Neural cell (in vitro differentiated cells): ENCODE measurements at regions not wholly inside any gene's neighbourhood (a gene's known extent, or its start where the extent isn't known, plus 50 kb on each side); places are given as distances from the start of the nearest gene placed in this dataset.
A peak's percentile ranks its signal among the peaks of the same experiment; 100 is the strongest.

Experiments used
- H2AFZ ChIP-seq: fragments of 200-600, 300-800 bp; sonication (generic), shearing (Covaris generic); 2 replicates; pipeline ENCODE4 v1.6.0; 2014; ENCODE audit warnings: low read depth, mild to moderate bottlenecking, antibody characterized with exemption, low read length, moderate library complexity
- H3F3A ChIP-seq: fragments of 200-600 bp; shearing (Covaris generic); 2 replicates; pipeline ENCODE4 v1.6.1; 2016; ENCODE audit warnings: mild to moderate bottlenecking, moderate library complexity, mixed read lengths, antibody characterized with exemption, low read length; ENCODE audit not compliant: insufficient read depth, poor library complexity, severe bottlenecking
- H3K27ac ChIP-seq: fragments of 200-600, 300-800 bp; sonication (generic), shearing (Covaris generic); 2 replicates; pipeline ENCODE4 v1.5.1; 2014; ENCODE audit warnings: mild to moderate bottlenecking, low read length, moderate library complexity
- H3K27me3 ChIP-seq: fragments of 300-800, 200-600 bp; sonication (generic), shearing (Covaris generic); 2 replicates; pipeline ENCODE4 v1.6.0; 2014; ENCODE audit warnings: mild to moderate bottlenecking, low read depth, low read length, moderate library complexity; ENCODE audit not compliant: insufficient read depth
- H3K36me3 ChIP-seq: fragments of 300-800, 200-600 bp; sonication (generic), shearing (Covaris generic); 2 replicates; pipeline ENCODE4 v1.5.1; 2014; ENCODE audit warnings: mild to moderate bottlenecking, antibody characterized with exemption, low read length, moderate library complexity; ENCODE audit not compliant: insufficient read depth
- H3K4me2 ChIP-seq: fragments of 300-800, 200-600 bp; sonication (generic), shearing (Covaris generic); 2 replicates; pipeline ENCODE4 v1.6.0; 2014; ENCODE audit warnings: mild to moderate bottlenecking, low read length
- H3K4me3 ChIP-seq: fragments of 300-800, 200-600 bp; sonication (generic), shearing (Covaris generic); 2 replicates; pipeline ENCODE4 v1.5.1; 2014; ENCODE audit warnings: mild to moderate bottlenecking, low read length, moderate library complexity
- H3K79me2 ChIP-seq: fragments of 200-600 bp; shearing (Covaris generic); replicated peaks from 2 replicates; pipeline ENCODE4 v1.6.0; 2014; ENCODE audit warnings: mild to moderate bottlenecking, low read length, moderate library complexity; ENCODE audit not compliant: insufficient read depth
- H3K9ac ChIP-seq: fragments of 300-800, 200-600 bp; sonication (generic), shearing (Covaris generic); 2 replicates; pipeline ENCODE4 v1.6.1; 2016; ENCODE audit warnings: mild to moderate bottlenecking, low read length, mixed read lengths
- H3K9me2 ChIP-seq: fragments of 200-600 bp; shearing (Covaris generic); 2 replicates; pipeline ENCODE4 v1.6.1; 2016; ENCODE audit warnings: mild to moderate bottlenecking, low read length, mixed read lengths; ENCODE audit not compliant: insufficient read depth
- H3K9me3 ChIP-seq: fragments of 200-600, 300-800 bp; sonication (generic), shearing (Covaris generic); 2 replicates; pipeline ENCODE4 v1.6.1; 2016; ENCODE audit warnings: mild to moderate bottlenecking, mixed run types, low read length, moderate library complexity, mixed read lengths
- H4K20me1 ChIP-seq: fragments of 200-600 bp; shearing (Covaris generic); 2 replicates; pipeline ENCODE4 v1.6.1; 2016; ENCODE audit warnings: mild to moderate bottlenecking, mixed run types; ENCODE audit not compliant: insufficient read depth
- EP300 ChIP-seq: fragments of 450-650 bp; conservative IDR thresholded peaks from 2 replicates; pipeline ENCODE4 v1.6.1; 2014; ENCODE audit warnings: antibody characterized with exemption, mild to moderate bottlenecking, moderate library complexity; ENCODE audit not compliant: poor library complexity, severe bottlenecking
- EZH2 ChIP-seq: fragments of 200-600, 300-800 bp; shearing (Covaris generic), sonication (generic); IDR thresholded peaks from 2 replicates; pipeline ENCODE4 v1.6.1; 2014; ENCODE audit warnings: antibody characterized with exemption, low read length, borderline replicate concordance, mild to moderate bottlenecking; ENCODE audit not compliant: insufficient read depth, poor library complexity, severe bottlenecking
- MXI1 ChIP-seq: fragments of 450-650 bp; conservative IDR thresholded peaks from 2 replicates; pipeline ENCODE4 v1.6.1; 2014; ENCODE audit warnings: antibody characterized with exemption, mild to moderate bottlenecking; ENCODE audit not compliant: poor library complexity, severe bottlenecking
- POLR2AphosphoS5 ChIP-seq: IDR thresholded peaks from 2 replicates; pipeline ENCODE4 v1.6.1; 2012
- RAD21 ChIP-seq: fragments of 450-650 bp; conservative IDR thresholded peaks from 2 replicates; pipeline ENCODE4 v1.6.1; 2014; ENCODE audit warnings: antibody characterized with exemption, mild to moderate bottlenecking, moderate library complexity
- SMC3 ChIP-seq: fragments of 450-650 bp; conservative IDR thresholded peaks from 2 replicates; pipeline ENCODE4 v1.6.1; 2014; ENCODE audit warnings: antibody characterized with exemption, mild to moderate bottlenecking, moderate library complexity; ENCODE audit not compliant: poor library complexity
- TAF1 ChIP-seq: IDR thresholded peaks from 2 replicates; pipeline ENCODE4 v1.6.1; 2012; ENCODE audit warnings: low read depth
- TF ChIP-seq, protein P1 (sequence below): IDR thresholded peaks from 2 replicates; pipeline ENCODE4 v1.6.1; 2012; ENCODE audit warnings: borderline replicate concordance
- TF ChIP-seq, protein P2 (sequence below): fragments of 450-650 bp; IDR thresholded peaks from 2 replicates; pipeline ENCODE4 v1.5.1; 2014; ENCODE audit warnings: antibody characterized with exemption, mild to moderate bottlenecking, moderate library complexity; ENCODE audit not compliant: poor library complexity, severe bottlenecking

DNA sequence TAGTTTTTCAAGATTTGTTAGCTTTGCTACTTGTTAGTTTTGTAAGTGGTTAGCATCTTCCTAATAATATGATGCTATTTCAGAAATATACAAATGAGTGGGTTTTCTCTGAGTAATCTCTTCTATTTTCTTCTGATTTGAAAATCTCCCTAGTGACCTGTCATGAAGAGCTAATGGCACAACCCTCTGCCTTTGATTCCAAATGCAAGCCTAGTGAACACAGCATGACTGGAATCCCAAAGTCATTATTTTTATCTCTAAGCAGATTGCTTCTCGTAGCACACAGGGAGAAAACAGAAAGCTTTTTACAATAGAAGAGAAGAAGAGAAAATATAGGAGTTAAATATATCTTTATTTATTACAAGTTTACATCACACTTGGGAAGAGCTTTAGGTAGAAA is 295.5 kb downstream of the LRATD1 start:
- H4K20me1 ChIP-seq, result no peaks in the 10 kb centered on the region
- no peaks in the 10 kb centered on the region for H3K9me3 ChIP-seq
- H3K4me2 ChIP-seq, result no peak overlapping the region
- no peaks in the 10 kb centered on the region for H3K27me3 ChIP-seq
- no peak overlapping the region for H2AFZ ChIP-seq
- H3K36me3 ChIP-seq, result no peaks in the 10 kb centered on the region
- peak overlapping the region; percentile 69 for H3K27ac ChIP-seq
- H3F3A ChIP-seq, result no peaks in the 10 kb centered on the region
- H3K79me2 ChIP-seq, result no peaks in the 10 kb centered on the region
- no peak overlapping the region for H3K9ac ChIP-seq
- peak overlapping the region; percentile 13 for H3K4me3 ChIP-seq
- TF ChIP-seq, protein P1, sequence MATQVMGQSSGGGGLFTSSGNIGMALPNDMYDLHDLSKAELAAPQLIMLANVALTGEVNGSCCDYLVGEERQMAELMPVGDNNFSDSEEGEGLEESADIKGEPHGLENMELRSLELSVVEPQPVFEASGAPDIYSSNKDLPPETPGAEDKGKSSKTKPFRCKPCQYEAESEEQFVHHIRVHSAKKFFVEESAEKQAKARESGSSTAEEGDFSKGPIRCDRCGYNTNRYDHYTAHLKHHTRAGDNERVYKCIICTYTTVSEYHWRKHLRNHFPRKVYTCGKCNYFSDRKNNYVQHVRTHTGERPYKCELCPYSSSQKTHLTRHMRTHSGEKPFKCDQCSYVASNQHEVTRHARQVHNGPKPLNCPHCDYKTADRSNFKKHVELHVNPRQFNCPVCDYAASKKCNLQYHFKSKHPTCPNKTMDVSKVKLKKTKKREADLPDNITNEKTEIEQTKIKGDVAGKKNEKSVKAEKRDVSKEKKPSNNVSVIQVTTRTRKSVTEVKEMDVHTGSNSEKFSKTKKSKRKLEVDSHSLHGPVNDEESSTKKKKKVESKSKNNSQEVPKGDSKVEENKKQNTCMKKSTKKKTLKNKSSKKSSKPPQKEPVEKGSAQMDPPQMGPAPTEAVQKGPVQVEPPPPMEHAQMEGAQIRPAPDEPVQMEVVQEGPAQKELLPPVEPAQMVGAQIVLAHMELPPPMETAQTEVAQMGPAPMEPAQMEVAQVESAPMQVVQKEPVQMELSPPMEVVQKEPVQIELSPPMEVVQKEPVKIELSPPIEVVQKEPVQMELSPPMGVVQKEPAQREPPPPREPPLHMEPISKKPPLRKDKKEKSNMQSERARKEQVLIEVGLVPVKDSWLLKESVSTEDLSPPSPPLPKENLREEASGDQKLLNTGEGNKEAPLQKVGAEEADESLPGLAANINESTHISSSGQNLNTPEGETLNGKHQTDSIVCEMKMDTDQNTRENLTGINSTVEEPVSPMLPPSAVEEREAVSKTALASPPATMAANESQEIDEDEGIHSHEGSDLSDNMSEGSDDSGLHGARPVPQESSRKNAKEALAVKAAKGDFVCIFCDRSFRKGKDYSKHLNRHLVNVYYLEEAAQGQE, result no peak
- TF ChIP-seq, protein P2, sequence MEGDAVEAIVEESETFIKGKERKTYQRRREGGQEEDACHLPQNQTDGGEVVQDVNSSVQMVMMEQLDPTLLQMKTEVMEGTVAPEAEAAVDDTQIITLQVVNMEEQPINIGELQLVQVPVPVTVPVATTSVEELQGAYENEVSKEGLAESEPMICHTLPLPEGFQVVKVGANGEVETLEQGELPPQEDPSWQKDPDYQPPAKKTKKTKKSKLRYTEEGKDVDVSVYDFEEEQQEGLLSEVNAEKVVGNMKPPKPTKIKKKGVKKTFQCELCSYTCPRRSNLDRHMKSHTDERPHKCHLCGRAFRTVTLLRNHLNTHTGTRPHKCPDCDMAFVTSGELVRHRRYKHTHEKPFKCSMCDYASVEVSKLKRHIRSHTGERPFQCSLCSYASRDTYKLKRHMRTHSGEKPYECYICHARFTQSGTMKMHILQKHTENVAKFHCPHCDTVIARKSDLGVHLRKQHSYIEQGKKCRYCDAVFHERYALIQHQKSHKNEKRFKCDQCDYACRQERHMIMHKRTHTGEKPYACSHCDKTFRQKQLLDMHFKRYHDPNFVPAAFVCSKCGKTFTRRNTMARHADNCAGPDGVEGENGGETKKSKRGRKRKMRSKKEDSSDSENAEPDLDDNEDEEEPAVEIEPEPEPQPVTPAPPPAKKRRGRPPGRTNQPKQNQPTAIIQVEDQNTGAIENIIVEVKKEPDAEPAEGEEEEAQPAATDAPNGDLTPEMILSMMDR, result no peak
- no peak for TF ChIP-seq MXI1
- TF ChIP-seq RAD21, result no peak
- no peak for TF ChIP-seq EZH2
- TF ChIP-seq TAF1, result no peak
- peak; percentile 34 for TF ChIP-seq EP300
- TF ChIP-seq POLR2AphosphoS5, result peak; percentile 30
- no peak for TF ChIP-seq SMC3
- H3K9me2 ChIP-seq, result no peaks in the 10 kb centered on the region

DNA sequence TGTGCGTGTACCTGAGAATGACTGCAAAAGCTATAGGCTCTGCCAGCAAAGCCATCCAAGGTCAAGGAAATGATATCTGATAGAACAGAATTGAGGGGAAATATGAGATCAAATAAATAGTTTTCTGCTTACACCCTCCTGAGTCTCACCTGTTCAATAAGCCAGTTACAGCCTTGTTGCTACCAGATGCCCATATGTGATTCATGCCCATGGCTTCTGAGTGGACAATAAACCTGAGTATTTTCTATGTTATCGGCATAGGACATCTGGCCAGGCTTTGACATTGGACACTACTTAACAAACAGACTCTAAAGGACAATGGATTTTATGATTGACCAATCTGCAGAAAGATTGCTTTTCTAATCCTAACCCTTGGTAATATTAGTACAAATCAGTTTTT is 297.9 kb downstream of the LRATD1 start:
- H3K9me3 ChIP-seq, result no peaks in the 10 kb centered on the region
- no peak overlapping the region for H2AFZ ChIP-seq
- H4K20me1 ChIP-seq, result no peaks in the 10 kb centered on the region
- H3K36me3 ChIP-seq, result no peaks in the 10 kb centered on the region
- TF ChIP-seq, protein P2, result no peak
- no peak for TF ChIP-seq SMC3
- TF ChIP-seq RAD21, result no peak
- no peak for TF ChIP-seq EP300
- TF ChIP-seq, protein P1, result no peak
- TF ChIP-seq TAF1, result no peak
- no peak for TF ChIP-seq EZH2
- TF ChIP-seq MXI1, result no peak
- TF ChIP-seq POLR2AphosphoS5, result no peak
- no peak overlapping the region for H3K9ac ChIP-seq
- H3K27me3 ChIP-seq, result no peaks in the 10 kb centered on the region
- H3K4me3 ChIP-seq, result no peak overlapping the region
- H3K27ac ChIP-seq, result no peak overlapping the region
- H3F3A ChIP-seq, result no peaks in the 10 kb centered on the region
- no peak overlapping the region for H3K4me2 ChIP-seq
- no peaks in the 10 kb centered on the region for H3K9me2 ChIP-seq
- H3K79me2 ChIP-seq, result no peaks in the 10 kb centered on the region
